K562 (cell line): ENCODE measurements at regions not wholly inside any gene's neighbourhood (a gene's known extent, or its start where the extent isn't known, plus 50 kb on each side); places are given as distances from the start of the nearest gene placed in this dataset.

Experiments used
- HSF4 ChIP-seq: fragments of 250-450 bp; sonication (Bioruptor Pico); IDR thresholded peaks from 2 replicates; pipeline ENCODE4 v2.1.2; 2022; ENCODE audit warnings: mild to moderate bottlenecking, moderate library complexity, borderline replicate concordance
- RAD21 ChIP-seq, 2 experiments: fragments of 250-450 bp in 1 of 2; fragments of 450-650 bp in 1 of 2; sonication (Bioruptor Pico) in 1 of 2; formaldehyde crosslinking in 1 of 2; IDR thresholded peaks in 1 of 2; conservative IDR thresholded peaks in 1 of 2; 2 replicates each; pipeline versions ENCODE4 v1.4.0 to v1.8.0; 2020 to 2022; ENCODE audit warnings: mild to moderate bottlenecking in 2 of 2, moderate library complexity in 1 of 2
- TF ChIP-seq, protein P1 (sequence below), 2 experiments: fragments of 450-650 bp; IDR thresholded peaks; 2 replicates each; pipeline ENCODE4 v1.6.1; 2016; ENCODE audit warnings: mild to moderate bottlenecking in 2 of 2, borderline replicate concordance in 1 of 2, low read depth in 1 of 2, moderate library complexity in 1 of 2
- TF ChIP-seq, protein P2 (sequence below): fragments of 450-650 bp; IDR thresholded peaks from 2 replicates; pipeline ENCODE4 v1.6.1; 2016; ENCODE audit warnings: antibody characterized with exemption
- TF ChIP-seq, protein P3 (sequence below), 2 experiments: fragments of 200-800 bp in 1 of 2; sonication (Bioruptor generic) in 1 of 2; sonication (generic) in 1 of 2; formaldehyde crosslinking in 1 of 2; IDR thresholded peaks in 1 of 2; conservative IDR thresholded peaks in 1 of 2; 2 replicates each; pipeline versions ENCODE4 v1.5.0 to v1.6.1; 2016 to 2020; ENCODE audit warnings: missing compliant biosample characterization in 1 of 2, missing genetic modification characterization in 1 of 2, missing genetic modification reagents in 1 of 2
- TF ChIP-seq, protein P4 (sequence below), 2 experiments: fragments of 450-650 bp; formaldehyde crosslinking in 1 of 2; IDR thresholded peaks; 2 replicates each; pipeline versions ENCODE4 v1.4.0 to v1.6.1; 2014 to 2020; ENCODE audit warnings: mild to moderate bottlenecking in 2 of 2, borderline replicate concordance in 1 of 2, low read depth in 1 of 2

DNA sequence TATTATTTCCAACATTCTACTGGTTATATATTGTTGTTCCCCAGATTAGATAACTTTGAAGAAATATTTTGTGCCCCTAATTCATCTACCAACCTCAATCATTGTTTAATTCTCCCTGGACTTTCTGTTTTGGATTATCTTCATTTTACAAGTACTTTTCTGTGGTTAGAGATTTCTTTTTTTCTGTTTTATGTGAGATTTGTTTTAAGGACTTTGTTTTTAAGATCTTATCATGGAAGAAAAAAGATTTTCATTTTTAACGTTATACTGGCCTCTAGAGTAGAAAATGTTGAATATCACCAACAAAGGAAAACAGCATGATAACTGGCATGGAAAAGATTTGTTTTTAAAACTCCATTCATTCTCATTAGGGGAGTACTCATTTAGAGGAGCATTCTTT, 210.9 kb upstream of the KCNMB2 start (continued):
- TF ChIP-seq, protein P1, sequence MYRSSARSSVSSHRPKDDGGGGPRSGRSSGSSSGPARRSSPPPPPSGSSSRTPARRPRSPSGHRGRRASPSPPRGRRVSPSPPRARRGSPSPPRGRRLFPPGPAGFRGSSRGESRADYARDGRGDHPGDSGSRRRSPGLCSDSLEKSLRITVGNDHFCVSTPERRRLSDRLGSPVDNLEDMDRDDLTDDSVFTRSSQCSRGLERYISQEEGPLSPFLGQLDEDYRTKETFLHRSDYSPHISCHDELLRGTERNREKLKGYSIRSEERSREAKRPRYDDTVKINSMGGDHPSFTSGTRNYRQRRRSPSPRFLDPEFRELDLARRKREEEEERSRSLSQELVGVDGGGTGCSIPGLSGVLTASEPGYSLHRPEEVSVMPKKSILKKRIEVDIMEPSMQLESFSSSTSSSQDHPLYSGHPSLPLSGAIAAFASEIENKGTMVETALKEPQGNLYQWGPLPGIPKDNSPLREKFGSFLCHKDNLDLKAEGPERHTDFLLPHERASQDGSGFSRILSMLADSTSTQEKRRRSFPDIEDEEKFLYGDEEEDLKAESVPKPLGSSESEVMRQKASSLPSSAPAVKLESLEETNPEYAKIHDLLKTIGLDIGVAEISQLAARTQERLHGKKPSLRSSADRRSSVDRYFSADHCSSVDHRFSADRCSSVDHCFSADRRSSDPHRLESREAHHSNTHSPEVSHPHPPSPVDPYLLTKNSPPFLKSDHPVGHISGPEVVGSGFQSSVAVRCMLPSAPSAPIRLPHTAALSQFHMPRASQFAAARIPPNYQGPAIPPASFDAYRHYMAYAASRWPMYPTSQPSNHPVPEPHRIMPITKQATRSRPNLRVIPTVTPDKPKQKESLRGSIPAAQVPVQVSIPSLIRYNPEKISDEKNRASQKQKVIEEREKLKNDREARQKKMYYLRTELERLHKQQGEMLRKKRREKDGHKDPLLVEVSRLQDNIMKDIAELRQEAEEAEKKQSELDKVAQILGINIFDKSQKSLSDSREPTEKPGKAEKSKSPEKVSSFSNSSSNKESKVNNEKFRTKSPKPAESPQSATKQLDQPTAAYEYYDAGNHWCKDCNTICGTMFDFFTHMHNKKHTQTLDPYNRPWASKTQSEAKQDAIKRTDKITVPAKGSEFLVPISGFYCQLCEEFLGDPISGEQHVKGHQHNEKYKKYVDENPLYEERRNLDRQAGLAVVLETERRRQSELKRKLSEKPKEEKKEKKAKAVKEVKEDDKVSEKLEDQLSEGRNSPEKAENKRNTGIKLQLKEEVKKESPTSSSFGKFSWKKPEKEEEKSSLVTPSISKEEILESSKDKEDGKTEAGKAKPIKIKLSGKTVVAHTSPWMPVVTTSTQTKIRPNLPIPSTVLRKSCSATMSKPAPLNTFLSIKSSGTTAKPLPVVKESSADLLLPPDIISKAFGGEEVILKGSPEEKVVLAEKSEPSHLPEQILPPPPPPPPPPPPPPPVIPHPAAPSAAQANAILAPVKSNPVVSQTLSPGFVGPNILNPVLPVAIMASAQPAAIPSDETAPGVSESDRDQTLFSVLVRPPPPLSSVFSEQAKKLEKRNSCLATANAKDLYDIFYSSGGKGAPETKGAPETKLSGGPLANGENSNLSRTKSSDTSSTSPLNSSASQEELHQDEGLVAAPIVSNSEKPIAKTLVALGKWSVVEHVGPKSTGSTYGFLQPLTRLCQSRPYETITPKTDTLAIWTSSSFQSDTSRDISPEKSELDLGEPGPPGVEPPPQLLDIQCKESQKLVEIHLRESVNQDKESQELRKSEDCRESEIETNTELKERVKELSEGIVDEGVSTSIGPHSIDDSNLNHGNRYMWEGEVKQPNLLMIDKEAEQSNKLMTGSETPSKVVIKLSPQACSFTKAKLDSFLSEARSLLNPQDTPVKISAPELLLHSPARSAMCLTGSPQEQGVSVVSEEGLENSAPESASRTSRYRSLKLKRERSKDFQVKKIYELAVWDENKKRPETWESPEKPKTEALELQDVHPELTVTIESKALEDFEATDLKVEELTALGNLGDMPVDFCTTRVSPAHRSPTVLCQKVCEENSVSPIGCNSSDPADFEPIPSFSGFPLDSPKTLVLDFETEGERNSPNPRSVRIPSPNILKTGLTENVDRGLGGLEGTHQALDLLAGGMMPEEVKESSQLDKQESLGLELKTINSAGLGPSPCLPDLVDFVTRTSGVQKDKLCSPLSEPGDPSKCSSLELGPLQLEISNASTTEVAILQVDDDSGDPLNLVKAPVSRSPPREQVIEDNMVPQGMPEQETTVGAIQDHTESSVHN (IDR thresholded peaks at IDR 0.05; ENCODE audit: borderline replicate concordance in 1 of 2, low read depth in 1 of 2): no peak
- TF ChIP-seq RAD21 (CRISPR knock-in tag; conservative IDR thresholded peaks at IDR 0.05 in 1 of 2, IDR thresholded peaks at IDR 0.05 in 1 of 2): peak; percentile 80 to 84
- TF ChIP-seq, protein P2, sequence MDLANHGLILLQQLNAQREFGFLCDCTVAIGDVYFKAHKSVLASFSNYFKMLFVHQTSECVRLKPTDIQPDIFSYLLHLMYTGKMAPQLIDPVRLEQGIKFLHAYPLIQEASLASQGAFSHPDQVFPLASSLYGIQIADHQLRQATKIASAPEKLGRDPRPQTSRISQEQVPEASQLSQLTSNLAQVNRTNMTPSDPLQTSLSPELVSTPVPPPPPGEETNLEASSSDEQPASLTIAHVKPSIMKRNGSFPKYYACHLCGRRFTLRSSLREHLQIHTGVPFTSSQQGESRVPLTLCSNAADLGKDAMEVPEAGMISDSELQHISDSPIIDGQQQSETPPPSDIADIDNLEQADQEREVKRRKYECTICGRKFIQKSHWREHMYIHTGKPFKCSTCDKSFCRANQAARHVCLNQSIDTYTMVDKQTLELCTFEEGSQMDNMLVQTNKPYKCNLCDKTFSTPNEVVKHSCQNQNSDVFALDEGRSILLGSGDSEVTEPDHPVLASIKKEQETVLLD: no peak
- TF ChIP-seq, protein P3, sequence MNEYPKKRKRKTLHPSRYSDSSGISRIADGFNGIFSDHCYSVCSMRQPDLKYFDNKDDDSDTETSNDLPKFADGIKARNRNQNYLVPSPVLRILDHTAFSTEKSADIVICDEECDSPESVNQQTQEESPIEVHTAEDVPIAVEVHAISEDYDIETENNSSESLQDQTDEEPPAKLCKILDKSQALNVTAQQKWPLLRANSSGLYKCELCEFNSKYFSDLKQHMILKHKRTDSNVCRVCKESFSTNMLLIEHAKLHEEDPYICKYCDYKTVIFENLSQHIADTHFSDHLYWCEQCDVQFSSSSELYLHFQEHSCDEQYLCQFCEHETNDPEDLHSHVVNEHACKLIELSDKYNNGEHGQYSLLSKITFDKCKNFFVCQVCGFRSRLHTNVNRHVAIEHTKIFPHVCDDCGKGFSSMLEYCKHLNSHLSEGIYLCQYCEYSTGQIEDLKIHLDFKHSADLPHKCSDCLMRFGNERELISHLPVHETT (CRISPR knock-in tag; conservative IDR thresholded peaks at IDR 0.05 in 1 of 2, IDR thresholded peaks at IDR 0.05 in 1 of 2): 0 out of 4 replicates have a peak, but pooled peaks of 1 of the 2 experiments have one; percentile 31
- TF ChIP-seq, protein P4, sequence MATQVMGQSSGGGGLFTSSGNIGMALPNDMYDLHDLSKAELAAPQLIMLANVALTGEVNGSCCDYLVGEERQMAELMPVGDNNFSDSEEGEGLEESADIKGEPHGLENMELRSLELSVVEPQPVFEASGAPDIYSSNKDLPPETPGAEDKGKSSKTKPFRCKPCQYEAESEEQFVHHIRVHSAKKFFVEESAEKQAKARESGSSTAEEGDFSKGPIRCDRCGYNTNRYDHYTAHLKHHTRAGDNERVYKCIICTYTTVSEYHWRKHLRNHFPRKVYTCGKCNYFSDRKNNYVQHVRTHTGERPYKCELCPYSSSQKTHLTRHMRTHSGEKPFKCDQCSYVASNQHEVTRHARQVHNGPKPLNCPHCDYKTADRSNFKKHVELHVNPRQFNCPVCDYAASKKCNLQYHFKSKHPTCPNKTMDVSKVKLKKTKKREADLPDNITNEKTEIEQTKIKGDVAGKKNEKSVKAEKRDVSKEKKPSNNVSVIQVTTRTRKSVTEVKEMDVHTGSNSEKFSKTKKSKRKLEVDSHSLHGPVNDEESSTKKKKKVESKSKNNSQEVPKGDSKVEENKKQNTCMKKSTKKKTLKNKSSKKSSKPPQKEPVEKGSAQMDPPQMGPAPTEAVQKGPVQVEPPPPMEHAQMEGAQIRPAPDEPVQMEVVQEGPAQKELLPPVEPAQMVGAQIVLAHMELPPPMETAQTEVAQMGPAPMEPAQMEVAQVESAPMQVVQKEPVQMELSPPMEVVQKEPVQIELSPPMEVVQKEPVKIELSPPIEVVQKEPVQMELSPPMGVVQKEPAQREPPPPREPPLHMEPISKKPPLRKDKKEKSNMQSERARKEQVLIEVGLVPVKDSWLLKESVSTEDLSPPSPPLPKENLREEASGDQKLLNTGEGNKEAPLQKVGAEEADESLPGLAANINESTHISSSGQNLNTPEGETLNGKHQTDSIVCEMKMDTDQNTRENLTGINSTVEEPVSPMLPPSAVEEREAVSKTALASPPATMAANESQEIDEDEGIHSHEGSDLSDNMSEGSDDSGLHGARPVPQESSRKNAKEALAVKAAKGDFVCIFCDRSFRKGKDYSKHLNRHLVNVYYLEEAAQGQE (IDR thresholded peaks at IDR 0.05; ENCODE audit: borderline replicate concordance): peak; percentile 65; the same call in 1 of the 2 replicates
- TF ChIP-seq, protein P4 (CRISPR knock-in tag; IDR thresholded peaks at IDR 0.05; ENCODE audit: low read depth): no peak
- TF ChIP-seq HSF4 (CRISPR knock-in tag): no peak
